Mesodermal cell (in vitro differentiated cells): ENCODE measurements at regions not wholly inside any gene's neighbourhood (a gene's known extent, or its start where the extent isn't known, plus 50 kb on each side); places are given as distances from the start of the nearest gene placed in this dataset.

ENCODE experiments used
- H3K27ac ChIP-seq: 2 replicates; pipeline ENCODE4 v1.7.0; 2013; ENCODE audit warnings: mild to moderate bottlenecking, low read depth, low read length, moderate library complexity; ENCODE audit not compliant: severe bottlenecking
- H3K36me3 ChIP-seq: 2 replicates; pipeline ENCODE4 v1.7.1; 2013; ENCODE audit warnings: mild to moderate bottlenecking, low read length, moderate library complexity; ENCODE audit not compliant: control insufficient read depth, insufficient read depth
- H3K4me1 ChIP-seq: one replicate; pipeline ENCODE4 v1.7.1; 2013; ENCODE audit warnings: mild to moderate bottlenecking, low read length; ENCODE audit not compliant: insufficient read depth, control insufficient read depth, poor library complexity, severe bottlenecking
- H3K4me3 ChIP-seq: 2 replicates; pipeline ENCODE4 v1.7.0; 2013; ENCODE audit warnings: low read length, control low read depth, mild to moderate bottlenecking; ENCODE audit not compliant: insufficient read depth, poor library complexity, severe bottlenecking; ENCODE audit errors: extremely low read depth
- H3K9me3 ChIP-seq: 2 replicates; pipeline ENCODE4 v1.7.1; 2013; ENCODE audit warnings: mild to moderate bottlenecking, low read length, moderate library complexity; ENCODE audit not compliant: control insufficient read depth
- WGBS, 2 experiments: methylation state at CpG; one replicate each; pipeline ENCODE4 v1.1.5; 2013; ENCODE audit warnings: missing lambda C conversion rate in 2 of 2; ENCODE audit not compliant: insufficient coverage in 2 of 2; 5-methylcytosine and 5-hydroxymethylcytosine counted together

DNA sequence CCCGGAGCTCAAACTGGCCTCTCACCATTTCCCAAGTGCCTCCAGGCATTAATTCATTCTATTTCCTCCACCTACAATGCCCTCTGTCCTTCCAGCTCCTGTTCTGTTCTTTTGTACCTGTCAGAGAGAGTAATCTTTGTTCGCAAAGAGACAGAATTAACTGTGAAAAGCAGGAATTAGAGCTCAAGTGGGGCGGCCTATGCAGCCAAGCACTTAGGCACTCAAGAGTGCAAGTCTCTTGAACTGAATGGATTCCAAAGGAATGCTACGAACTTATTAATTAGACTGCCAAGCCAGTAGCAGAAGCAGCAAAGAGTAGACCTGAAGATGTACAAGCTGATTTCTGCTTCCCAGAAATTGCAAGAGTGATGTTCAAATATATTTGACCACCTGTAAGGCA, 338.3 kb upstream of the AUTS2 start:
- no peak overlapping the region for H3K27ac ChIP-seq
- 84 to 85% methylated on average over 4 of the region's 4 CpGs for WGBS, 2 experiments
- H3K4me1 ChIP-seq: no peaks in the 10 kb centered on the region
- H3K9me3 ChIP-seq: no peaks in the 10 kb centered on the region
- no peaks in the 10 kb centered on the region for H3K36me3 ChIP-seq
- H3K4me3 ChIP-seq: no peak overlapping the region

DNA sequence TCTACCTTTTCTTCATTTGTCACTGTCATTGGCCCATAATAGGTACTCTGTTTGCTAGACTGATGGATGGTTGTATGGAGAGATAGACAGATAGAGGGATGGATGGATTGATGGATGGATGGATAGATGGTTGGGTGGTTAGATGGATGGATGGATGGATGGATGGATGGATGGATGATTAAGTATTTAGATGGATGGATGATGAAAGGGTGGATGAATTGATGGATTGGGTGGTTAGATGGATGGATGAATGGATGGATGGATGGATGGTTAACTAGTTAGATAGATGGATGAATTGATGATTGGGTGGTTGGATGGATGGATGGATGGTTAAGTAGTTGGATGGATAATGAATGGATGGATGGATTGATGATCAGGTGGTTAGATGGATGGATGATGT, 334.7 kb upstream of the AUTS2 start:
- H3K4me1 ChIP-seq: no peaks in the 10 kb centered on the region
- no peak overlapping the region for H3K4me3 ChIP-seq
- no peaks in the 10 kb centered on the region for H3K9me3 ChIP-seq
- no peaks in the 10 kb centered on the region for H3K36me3 ChIP-seq
- H3K27ac ChIP-seq: no peak overlapping the region

DNA sequence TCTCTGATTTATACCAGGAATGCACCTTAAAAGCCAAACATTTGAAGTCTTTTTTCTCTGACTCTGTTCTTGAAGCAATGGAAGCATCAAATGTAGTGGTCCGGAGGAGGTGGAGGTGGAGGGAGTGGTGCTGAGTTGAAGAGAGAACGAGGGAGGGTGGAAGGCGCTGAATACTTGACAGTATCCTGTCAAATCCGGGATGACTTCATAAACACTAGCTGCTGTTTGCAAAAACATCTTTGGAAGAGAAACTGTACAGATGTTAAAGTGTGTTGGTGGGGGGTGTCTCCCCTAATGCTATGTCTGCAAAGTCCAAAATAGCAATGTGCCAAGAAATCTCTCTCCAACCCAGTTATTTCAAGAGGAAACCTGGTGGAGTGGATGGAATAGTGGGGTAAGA, 328.5 kb upstream of the AUTS2 start:
- Histone ChIP-seq H3K36me3 (no peaks in the 10 kb centered on the region), H3K4me1 (no peaks in the 10 kb centered on the region), H3K27ac (no peak overlapping the region), H3K9me3 (peaks cover 4% of the 10 kb centered on the region), H3K4me3 (no peak overlapping the region)
- 74% methylated on average over 4 of the region's 4 CpGs; no CpG with 5 or more reads in 1 of the 2 experiments for WGBS, 2 experiments

DNA sequence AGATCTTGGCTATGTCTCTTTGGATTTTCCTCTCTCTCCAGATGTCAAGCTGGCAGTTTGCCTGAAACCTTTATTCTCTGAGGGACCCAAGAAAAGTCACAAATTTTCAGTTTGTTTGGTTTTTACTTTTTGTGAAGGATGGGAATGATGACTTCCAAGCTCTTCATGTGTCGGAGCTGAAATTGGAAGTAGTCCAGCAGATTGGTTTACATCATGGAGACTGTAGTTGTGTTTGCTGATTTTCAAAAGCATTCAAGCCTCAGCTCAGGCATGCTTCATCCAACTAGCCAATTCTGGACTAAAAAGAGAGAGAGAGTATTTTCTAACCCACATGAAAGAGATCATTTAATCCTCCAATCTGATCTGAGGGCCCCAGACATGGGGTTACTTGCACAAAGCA, 326.2 kb upstream of the AUTS2 start:
- no peak overlapping the region for H3K4me3 ChIP-seq
- WGBS, 2 experiments: 100% methylated on average over 1 of the region's 1 CpG
- H3K4me1 ChIP-seq: no peaks in the 10 kb centered on the region

DNA sequence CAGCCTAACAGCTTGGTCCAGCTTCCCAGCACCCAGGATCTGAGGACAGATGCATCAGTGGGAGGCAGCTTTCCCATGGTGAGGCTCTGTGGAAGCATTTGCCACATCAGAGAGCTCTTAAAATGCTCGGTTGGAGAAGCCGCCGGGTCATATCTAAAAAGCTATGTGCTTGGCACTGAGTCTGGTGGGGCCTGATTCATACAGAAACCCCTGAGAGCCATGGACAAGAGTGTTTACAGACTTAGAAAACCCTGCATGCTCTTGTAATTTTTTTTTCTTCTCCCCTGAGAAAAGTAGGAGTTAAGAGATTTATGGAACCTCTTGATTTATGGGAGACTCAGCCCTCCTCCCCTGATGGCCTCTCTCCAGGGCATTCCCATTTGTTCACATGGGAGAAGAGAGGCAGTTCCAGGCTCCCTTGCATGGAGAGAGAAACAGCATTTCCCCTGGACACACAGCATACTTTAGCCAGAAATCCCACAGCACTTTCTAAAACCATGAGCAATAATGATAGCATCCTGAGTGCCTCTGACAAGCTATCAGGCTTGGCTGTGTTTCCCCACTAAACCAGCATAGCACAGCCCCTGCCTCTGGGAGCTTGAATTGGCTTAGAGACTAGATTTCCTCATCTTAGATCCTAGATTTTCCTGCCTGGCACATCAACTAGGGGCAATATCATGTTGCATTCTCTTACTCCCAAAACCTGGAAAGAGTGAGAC, 322.1 kb upstream of the AUTS2 start:
- Histone ChIP-seq H3K4me1 (no peaks in the 10 kb centered on the region), H3K36me3 (no peaks in the 10 kb centered on the region), H3K4me3 (no peak overlapping the region), H3K27ac (no peak overlapping the region), H3K9me3 (peaks cover 4% of the 10 kb centered on the region)
- 84% methylated on average over 3 of the region's 3 CpGs for WGBS, 2 experiments

More for the DNA sequence above, 326.2 kb upstream of the AUTS2 start:
- no peaks in the 10 kb centered on the region for H3K36me3 ChIP-seq
- no peak overlapping the region for H3K27ac ChIP-seq
- H3K9me3 ChIP-seq: peaks cover 4% of the 10 kb centered on the region

DNA sequence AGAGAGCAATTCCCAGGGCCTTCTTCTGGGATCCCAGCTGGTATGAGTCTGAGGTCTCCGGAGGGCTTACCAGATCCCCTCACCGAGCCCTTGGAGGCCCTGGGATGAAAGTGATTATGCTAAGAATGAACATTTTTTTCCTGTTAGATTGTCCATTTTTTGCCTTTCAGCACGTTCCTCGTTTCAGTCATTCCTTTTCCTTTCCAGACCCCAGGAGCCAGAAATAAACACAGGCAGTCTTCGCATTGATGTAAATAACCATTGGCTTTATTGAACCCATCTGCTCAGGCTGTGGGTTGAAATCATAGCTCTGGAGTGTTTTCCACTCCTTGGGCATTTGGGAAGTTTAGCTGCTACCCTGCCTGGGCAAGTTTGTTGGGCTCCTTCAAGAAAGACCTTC, 320.9 kb upstream of the AUTS2 start:
- Histone ChIP-seq H3K27ac (no peak overlapping the region), H3K36me3 (no peaks in the 10 kb centered on the region), H3K4me1 (no peaks in the 10 kb centered on the region), H3K4me3 (no peak overlapping the region), H3K9me3 (peaks cover 4% of the 10 kb centered on the region)
- WGBS, 2 experiments: 93% methylated on average over 3 of the region's 5 CpGs; no CpG with 5 or more reads in 1 of the 2 experiments

DNA sequence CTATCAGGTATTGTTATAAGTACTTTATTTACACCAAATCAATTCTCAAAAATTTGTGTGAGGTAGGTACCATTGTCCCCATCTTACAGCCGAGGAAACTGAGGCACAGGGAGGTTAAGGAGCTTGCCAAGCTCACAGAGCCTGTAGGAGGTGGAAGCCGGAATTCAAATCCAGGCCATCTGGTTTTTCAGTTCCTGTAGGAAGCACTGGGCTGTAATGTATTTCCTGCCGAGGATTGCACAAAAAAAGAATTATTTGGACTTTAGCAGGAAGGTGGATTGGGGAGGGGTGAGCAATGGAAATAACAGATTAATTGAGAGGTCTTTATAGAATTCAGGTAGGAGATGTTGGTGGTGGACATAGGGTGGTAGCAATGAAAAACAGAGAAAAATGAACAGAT, 315.3 kb upstream of the AUTS2 start:
- no peak overlapping the region for H3K4me3 ChIP-seq
- H3K9me3 ChIP-seq: no peaks in the 10 kb centered on the region
- H3K4me1 ChIP-seq: no peaks in the 10 kb centered on the region
- H3K27ac ChIP-seq: no peak overlapping the region
- 50 to 51% methylated on average over 2 to 3 of the region's 3 CpGs for WGBS, 2 experiments
- no peaks in the 10 kb centered on the region for H3K36me3 ChIP-seq

DNA sequence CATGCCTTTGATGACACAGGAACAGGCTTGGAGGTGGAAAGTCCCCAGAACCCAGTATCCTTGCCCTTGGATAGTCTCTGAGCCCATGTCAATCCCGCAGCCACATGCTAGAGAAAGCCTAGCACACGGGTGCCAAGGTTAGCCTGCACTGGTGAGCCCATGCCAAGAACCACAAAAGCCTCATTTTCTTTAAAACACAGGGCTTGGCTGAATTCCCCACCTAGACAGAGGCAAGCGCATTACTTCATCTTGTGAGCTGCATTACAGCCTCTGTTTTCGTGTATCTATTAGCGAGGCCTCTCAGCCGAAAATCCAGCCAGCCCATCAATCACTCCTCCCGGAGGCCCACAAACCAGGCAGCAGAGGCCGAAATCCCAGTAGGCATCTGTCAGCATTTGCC, 314.9 kb upstream of the AUTS2 start:
- Histone ChIP-seq H3K9me3 (no peaks in the 10 kb centered on the region), H3K4me3 (no peak overlapping the region), H3K27ac (no peak overlapping the region), H3K36me3 (no peaks in the 10 kb centered on the region), H3K4me1 (no peaks in the 10 kb centered on the region)
- WGBS, 2 experiments: 84 to 91% methylated on average over 5 of the region's 8 CpGs

DNA sequence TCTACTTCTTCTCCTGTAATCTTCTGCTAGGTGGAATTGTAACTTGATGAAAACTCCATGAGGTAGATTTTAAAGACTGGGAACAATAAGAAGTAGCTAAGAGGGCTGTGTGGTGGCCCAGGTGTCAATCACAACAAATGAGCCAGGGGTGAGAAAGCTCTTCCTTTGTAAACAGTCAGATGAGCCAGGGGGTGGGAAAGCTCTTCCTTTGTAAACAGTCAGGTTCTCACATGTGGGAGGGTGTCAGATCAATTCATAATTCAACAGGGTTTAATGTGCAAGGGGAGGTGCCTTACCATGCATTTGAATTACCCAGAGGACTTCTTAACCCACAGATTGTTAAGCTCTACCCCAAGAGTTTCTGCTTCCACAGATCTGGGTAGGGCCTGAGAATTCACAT, 312.4 kb upstream of the AUTS2 start:
- no peaks in the 10 kb centered on the region for H3K4me1 ChIP-seq
- H3K4me3 ChIP-seq: no peak overlapping the region
- no peaks in the 10 kb centered on the region for H3K9me3 ChIP-seq
- no peaks in the 10 kb centered on the region for H3K36me3 ChIP-seq
- H3K27ac ChIP-seq: no peak overlapping the region

DNA sequence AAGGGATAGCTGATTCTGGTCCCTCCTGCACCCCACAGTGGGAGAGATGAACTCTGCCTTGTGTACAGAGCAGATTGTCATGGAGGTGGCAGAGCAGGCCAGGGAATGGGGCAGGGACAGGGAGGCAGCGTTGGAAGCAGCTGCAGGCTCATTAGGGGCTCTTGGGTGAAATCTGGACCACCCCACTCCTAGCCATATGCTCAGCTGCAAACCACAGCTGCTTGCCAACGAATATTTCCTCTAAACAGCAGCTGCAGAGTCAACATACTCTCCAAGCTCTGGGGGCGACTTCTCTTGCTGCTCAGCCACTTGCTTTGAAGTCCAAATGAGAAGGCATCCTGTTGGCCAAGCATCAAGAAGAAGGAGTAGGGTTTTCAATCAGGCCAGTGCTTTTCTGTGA, 302.3 kb upstream of the AUTS2 start:
- Histone ChIP-seq H3K36me3 (no peaks in the 10 kb centered on the region), H3K27ac (no peak overlapping the region), H3K9me3 (no peaks in the 10 kb centered on the region), H3K4me3 (no peak overlapping the region), H3K4me1 (no peaks in the 10 kb centered on the region)
- WGBS, 2 experiments: 83 to 100% methylated on average over 1 to 3 of the region's 3 CpGs

DNA sequence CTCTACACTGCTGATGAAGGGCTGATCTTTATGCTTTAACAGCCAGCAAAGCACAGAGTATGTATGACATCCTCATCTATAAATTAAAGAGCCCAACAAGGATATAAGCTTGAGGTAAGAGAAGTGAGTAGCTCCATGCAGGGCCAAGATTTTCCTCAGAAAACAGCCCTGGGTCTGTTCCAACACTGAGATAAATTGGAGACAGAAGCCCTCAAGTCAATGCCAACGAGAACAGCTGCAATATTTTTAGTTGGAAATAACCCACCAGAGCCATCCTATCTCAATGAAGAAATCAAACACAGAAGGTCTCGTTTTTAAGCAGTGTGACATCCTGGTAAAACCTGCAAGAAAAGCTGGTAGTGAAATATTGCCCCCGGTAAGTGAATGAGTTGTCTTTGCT, 297.0 kb upstream of the AUTS2 start:
- 92 to 94% methylated on average over 1 to 2 of the region's 3 CpGs for whole genome bisulfite sequencing, 2 experiments
- Histone ChIP-seq H3K27ac (no peak overlapping the region), H3K36me3 (no peaks in the 10 kb centered on the region), H3K9me3 (no peaks in the 10 kb centered on the region), H3K4me3 (no peak overlapping the region), H3K4me1 (no peaks in the 10 kb centered on the region)
